SK-N-MC (cell line): ENCODE measurements at regions not wholly inside any gene's neighbourhood (a gene's known extent, or its start where the extent isn't known, plus 50 kb on each side); places are given as distances from the start of the nearest gene placed in this dataset.

Source experiments
- DNase-seq: peaks from one replicate; pipeline ENCODE4 v3.0.0-alpha.2; 2011; ENCODE audit warnings: low read depth, low spot score
- H3K27ac ChIP-seq: fragments of 200-600 bp; sonication (generic); 2 replicates; pipeline ENCODE4 v1.5.1; 2016; ENCODE audit warnings: mixed run types
- H3K36me3 ChIP-seq: fragments of 200-600 bp; sonication (generic); 2 replicates; pipeline ENCODE4 v1.6.1; 2017; ENCODE audit warnings: antibody characterized with exemption, low read length, mixed read lengths; ENCODE audit not compliant: insufficient read depth
- H3K4me3 ChIP-seq: fragments of 200-600 bp; sonication (generic); 2 replicates; pipeline ENCODE4 v1.5.1; 2016
- H3K9ac ChIP-seq: fragments of 200-600 bp; sonication (generic); 2 replicates; pipeline ENCODE4 v1.8.0; 2017; ENCODE audit warnings: mixed run types, mixed read lengths; ENCODE audit not compliant: insufficient read length
- H3K9me3 ChIP-seq: fragments of 200-600 bp; sonication (generic); 2 replicates; pipeline ENCODE4 v1.6.1; 2017; ENCODE audit warnings: low read depth, mild to moderate bottlenecking, antibody characterized with exemption, low read length, moderate library complexity, mixed read lengths
- EZH2 ChIP-seq: fragments of 200-600 bp; sonication (generic); IDR thresholded peaks from one replicate; pipeline ENCODE4 v1.6.1; 2017; ENCODE audit warnings: antibody characterized with exemption
- FOXP2 ChIP-seq: optimal IDR thresholded peaks from 2 replicates; pipeline ENCODE3; 2011; ENCODE audit warnings: mild to moderate bottlenecking, moderate library complexity; ENCODE audit not compliant: insufficient read depth; ENCODE audit errors: extremely low read length, control extremely low read depth
- POLR2AphosphoS5 ChIP-seq: IDR thresholded peaks from 2 replicates; pipeline ENCODE4 v1.6.1; 2012; ENCODE audit warnings: mild to moderate bottlenecking, low read depth, low read length, borderline replicate concordance

GRCh38 chr6:72547020-72547419 lies 74.8 kb upstream of the KCNQ5 start:
- Histone ChIP-seq H3K27ac (no peak overlapping the region), H3K4me3 (no peak overlapping the region), H3K9ac (no peak overlapping the region), H3K36me3 (no peaks in the 10 kb centered on the region), H3K9me3 (no peaks in the 10 kb centered on the region)
- TF ChIP-seq EZH2 (no peak), POLR2AphosphoS5 (no peak), FOXP2 (no peak)
- no peak for DNase-seq

- TF ChIP-seq POLR2AphosphoS5 (no peak), FOXP2 (no peak), EZH2 (no peak)
- DNase-seq: no peak
- Histone ChIP-seq H3K27ac (no peak overlapping the region), H3K36me3 (no peaks in the 10 kb centered on the region), H3K9me3 (no peaks in the 10 kb centered on the region), H3K4me3 (no peak overlapping the region), H3K9ac (no peak overlapping the region)
Observed at GRCh38 chr6:72551470-72551869, 70.4 kb upstream of the KCNQ5 start.

GRCh38 chr6:72552938-72553337 lies 68.9 kb upstream of the KCNQ5 start:
- TF ChIP-seq EZH2 (no peak), POLR2AphosphoS5 (no peak), FOXP2 (no peak)
- Histone ChIP-seq H3K27ac (no peak overlapping the region), H3K9ac (no peak overlapping the region), H3K9me3 (no peaks in the 10 kb centered on the region), H3K4me3 (no peak overlapping the region), H3K36me3 (no peaks in the 10 kb centered on the region)
- DNase-seq: no peak

GRCh38 chr6:72553531-72554511 lies 68.0 kb upstream of the KCNQ5 start:
- Histone ChIP-seq H3K36me3 (no peaks in the 10 kb centered on the region), H3K4me3 (no peak overlapping the region), H3K27ac (no peak overlapping the region), H3K9me3 (no peaks in the 10 kb centered on the region), H3K9ac (no peak overlapping the region)
- no peak for TF ChIP-seq POLR2AphosphoS5
- TF ChIP-seq FOXP2: no peak
- TF ChIP-seq EZH2: no peak
- no peak for DNase-seq

GRCh38 chr6:72554761-72555221 lies 67.1 kb upstream of the KCNQ5 start:
- H3K27ac ChIP-seq: no peak overlapping the region
- DNase-seq: peak; percentile 16
- no peaks in the 10 kb centered on the region for H3K36me3 ChIP-seq
- H3K9ac ChIP-seq: no peak overlapping the region
- H3K4me3 ChIP-seq: no peak overlapping the region
- no peaks in the 10 kb centered on the region for H3K9me3 ChIP-seq
- TF ChIP-seq POLR2AphosphoS5 (no peak), FOXP2 (no peak), EZH2 (no peak)

- Histone ChIP-seq H3K9ac (no peak overlapping the region), H3K9me3 (no peaks in the 10 kb centered on the region), H3K36me3 (no peaks in the 10 kb centered on the region), H3K4me3 (no peak overlapping the region), H3K27ac (no peak overlapping the region)
- TF ChIP-seq FOXP2 (no peak), POLR2AphosphoS5 (no peak), EZH2 (no peak)
- no peak for DNase-seq
Observed at GRCh38 chr6:72559067-72559466, 62.8 kb upstream of the KCNQ5 start.

- TF ChIP-seq POLR2AphosphoS5 (no peak), EZH2 (no peak), FOXP2 (no peak)
- no peak for DNase-seq
- H3K9ac ChIP-seq: no peak overlapping the region
- H3K9me3 ChIP-seq: no peaks in the 10 kb centered on the region
- H3K36me3 ChIP-seq: no peaks in the 10 kb centered on the region
- H3K4me3 ChIP-seq: no peak overlapping the region
- no peak overlapping the region for H3K27ac ChIP-seq
Observed at GRCh38 chr6:72559555-72559954, 62.3 kb upstream of the KCNQ5 start.

- Histone ChIP-seq H3K9me3 (no peaks in the 10 kb centered on the region), H3K9ac (no peak overlapping the region), H3K27ac (no peak overlapping the region), H3K4me3 (no peak overlapping the region), H3K36me3 (no peaks in the 10 kb centered on the region)
- DNase-seq: no peak
- TF ChIP-seq EZH2 (no peak), POLR2AphosphoS5 (no peak), FOXP2 (no peak)
Observed at GRCh38 chr6:72560721-72561593, 60.9 kb upstream of the KCNQ5 start.

- no peak for TF ChIP-seq POLR2AphosphoS5
- TF ChIP-seq EZH2: no peak
- TF ChIP-seq FOXP2: no peak
- H3K9me3 ChIP-seq: no peaks in the 10 kb centered on the region
- no peak overlapping the region for H3K27ac ChIP-seq
- no peaks in the 10 kb centered on the region for H3K36me3 ChIP-seq
- no peak for DNase-seq
- H3K9ac ChIP-seq: no peak overlapping the region
- H3K4me3 ChIP-seq: no peak overlapping the region
Observed at GRCh38 chr6:72561629-72562028, 60.2 kb upstream of the KCNQ5 start.
